Hippocampal formation (tissue), 2 donors: ENCODE measurements at regions not wholly inside any gene's neighbourhood (a gene's known extent, or its start where the extent isn't known, plus 50 kb on each side); places are given as distances from the start of the nearest gene placed in this dataset.

ENCODE experiments used
- DNase-seq, 2 donors: peaks; one replicate each; lab custom pipeline; 2025; lab: John Stamatoyannopoulos, UW

GRCh38 chr11:69996451-69996850 is 81.7 kb upstream of the ANO1 start:
- no peak for DNase-seq

- no peak for DNase-seq
Measured at GRCh38 chr11:69997352-69997751, 80.8 kb upstream of the ANO1 start.

- DNase-seq: no peak
Measured at GRCh38 chr11:69999721-70000120, 78.4 kb upstream of the ANO1 start.

- DNase-seq: no peak
Measured at GRCh38 chr11:70000228-70000627, 77.9 kb upstream of the ANO1 start.

GRCh38 chr11:70001246-70001645 is 76.9 kb upstream of the ANO1 start:
- no peak for DNase-seq

- DNase-seq: no peak
Measured at GRCh38 chr11:70002433-70002832, 75.7 kb upstream of the ANO1 start.

- no peak for DNase-seq
Measured at GRCh38 chr11:70005107-70005818, 72.9 kb upstream of the ANO1 start.

GRCh38 chr11:70007796-70008195 is 70.3 kb upstream of the ANO1 start:
- DNase-seq: no peak

- no peak for DNase-seq
Measured at GRCh38 chr11:70010774-70011173, 67.3 kb upstream of the ANO1 start.

GRCh38 chr11:70012134-70012733 is 65.9 kb upstream of the ANO1 start:
- no peak for DNase-seq

GRCh38 chr11:70014291-70014690 is 63.8 kb upstream of the ANO1 start:
- DNase-seq: no peak

GRCh38 chr11:70016666-70017367 is 61.3 kb upstream of the ANO1 start:
- DNase-seq: no peak

GRCh38 chr11:70018816-70019215 is 59.3 kb upstream of the ANO1 start:
- DNase-seq: no peak

GRCh38 chr11:70019576-70020011 is 58.5 kb upstream of the ANO1 start:
- DNase-seq: no peak

- DNase-seq: no peak
Measured at GRCh38 chr11:70020336-70021214, 57.5 kb upstream of the ANO1 start.

GRCh38 chr11:70021586-70021985 is 56.5 kb upstream of the ANO1 start:
- no peak for DNase-seq

GRCh38 chr11:70024036-70024772 is 53.9 kb upstream of the ANO1 start:
- DNase-seq: no peak

- DNase-seq: no peak
Measured at GRCh38 chr11:70024773-70025045, 53.4 kb upstream of the ANO1 start.

GRCh38 chr11:70025308-70025707 is 52.8 kb upstream of the ANO1 start:
- DNase-seq: no peak

- no peak for DNase-seq
Measured at GRCh38 chr11:70026012-70026411, 52.1 kb upstream of the ANO1 start.

GRCh38 chr11:70026726-70027125 is 51.4 kb upstream of the ANO1 start:
- DNase-seq: no peak

GRCh38 chr11:70027451-70027850 is 50.7 kb upstream of the ANO1 start:
- DNase-seq: no peak
